ENCODE measurements at regions not wholly inside any gene's neighbourhood (a gene's known extent, or its start where the extent isn't known, plus 50 kb on each side); places are given as distances from the start of the nearest gene placed in this dataset.
A peak's percentile ranks its signal among the peaks of the same experiment; 100 is the strongest.

DNA sequence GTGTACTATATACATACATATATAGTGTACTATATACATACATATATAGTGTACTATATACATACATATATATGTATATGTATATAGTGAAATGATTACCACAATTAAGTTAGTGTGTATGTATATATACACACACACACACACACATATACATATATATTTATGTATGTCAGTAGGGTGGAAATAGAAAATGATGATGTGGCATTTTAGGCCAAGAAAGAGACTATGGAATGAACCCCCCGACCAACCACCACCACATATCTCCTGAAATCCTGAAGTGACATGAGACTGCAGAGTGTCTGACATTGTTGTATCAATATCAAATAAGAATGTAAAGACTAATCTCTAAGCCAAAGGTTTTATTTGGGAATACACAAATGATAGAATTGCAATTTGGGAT, 107.6 kb downstream of the RFC3 start:
- no peaks in the 10 kb centered on the region for H3K4me1 Mint-ChIP-seq (ENCODE audit: low read depth)
- H3K27ac Mint-ChIP-seq (ENCODE audit: unreplicated experiment) = no peak overlapping the region
- TF ChIP-seq, protein P1, sequence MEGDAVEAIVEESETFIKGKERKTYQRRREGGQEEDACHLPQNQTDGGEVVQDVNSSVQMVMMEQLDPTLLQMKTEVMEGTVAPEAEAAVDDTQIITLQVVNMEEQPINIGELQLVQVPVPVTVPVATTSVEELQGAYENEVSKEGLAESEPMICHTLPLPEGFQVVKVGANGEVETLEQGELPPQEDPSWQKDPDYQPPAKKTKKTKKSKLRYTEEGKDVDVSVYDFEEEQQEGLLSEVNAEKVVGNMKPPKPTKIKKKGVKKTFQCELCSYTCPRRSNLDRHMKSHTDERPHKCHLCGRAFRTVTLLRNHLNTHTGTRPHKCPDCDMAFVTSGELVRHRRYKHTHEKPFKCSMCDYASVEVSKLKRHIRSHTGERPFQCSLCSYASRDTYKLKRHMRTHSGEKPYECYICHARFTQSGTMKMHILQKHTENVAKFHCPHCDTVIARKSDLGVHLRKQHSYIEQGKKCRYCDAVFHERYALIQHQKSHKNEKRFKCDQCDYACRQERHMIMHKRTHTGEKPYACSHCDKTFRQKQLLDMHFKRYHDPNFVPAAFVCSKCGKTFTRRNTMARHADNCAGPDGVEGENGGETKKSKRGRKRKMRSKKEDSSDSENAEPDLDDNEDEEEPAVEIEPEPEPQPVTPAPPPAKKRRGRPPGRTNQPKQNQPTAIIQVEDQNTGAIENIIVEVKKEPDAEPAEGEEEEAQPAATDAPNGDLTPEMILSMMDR (IDR thresholded peaks at IDR 0.05) = no peak
- DNase-seq (ENCODE audit: low spot score) = no peak
- no peak overlapping the region for H3K4me3 Mint-ChIP-seq (ENCODE audit: unreplicated experiment)
- H3K9me3 Mint-ChIP-seq (ENCODE audit: low read depth) = no peaks in the 10 kb centered on the region
- H3K36me3 Mint-ChIP-seq (ENCODE audit: low read depth) = no peaks in the 10 kb centered on the region
- H3K27me3 Mint-ChIP-seq (ENCODE audit: low read depth) = no peaks in the 10 kb centered on the region

DNA sequence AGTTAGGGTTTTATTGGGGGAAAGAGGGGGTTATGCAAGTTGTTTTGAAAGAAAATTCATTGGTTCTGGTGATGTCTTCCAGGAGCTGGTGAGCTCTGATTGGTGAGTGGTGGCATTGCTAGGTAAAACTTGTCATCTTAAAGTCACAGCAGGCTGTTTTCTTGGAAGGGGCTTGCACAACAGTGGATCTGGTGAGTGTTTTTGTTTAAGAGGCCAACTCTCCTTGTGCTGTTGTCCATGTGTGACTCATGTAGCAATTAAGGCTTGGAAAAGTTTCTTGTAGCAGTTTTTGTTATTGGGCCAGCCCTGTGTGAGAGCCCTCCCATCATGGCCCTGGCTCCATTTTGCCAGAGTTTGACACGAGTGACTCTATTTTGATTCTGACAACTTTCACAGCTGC, 109.4 kb downstream of the RFC3 start:
- Mint-ChIP-seq H3K36me3 (ENCODE audit: low read depth) (no peaks in the 10 kb centered on the region), H3K9me3 (ENCODE audit: low read depth) (no peaks in the 10 kb centered on the region), H3K27ac (ENCODE audit: unreplicated experiment) (no peak overlapping the region)

GRCh38 chr13:33931397-33932311, 113.7 kb downstream of the RFC3 start:
- DNase-seq (ENCODE audit: low spot score) = no peak
- Mint-ChIP-seq H3K4me3 (ENCODE audit: unreplicated experiment) (no peak overlapping the region), H3K4me1 (ENCODE audit: low read depth) (peaks cover 8% of the 10 kb centered on the region), H3K27me3 (ENCODE audit: low read depth) (no peaks in the 10 kb centered on the region), H3K36me3 (ENCODE audit: low read depth) (no peaks in the 10 kb centered on the region), H3K9me3 (ENCODE audit: low read depth) (no peaks in the 10 kb centered on the region), H3K27ac (ENCODE audit: unreplicated experiment) (no peak overlapping the region)
- TF ChIP-seq, protein P1 (IDR thresholded peaks at IDR 0.05) = peak; percentile 88

More for the DNA sequence above, 109.4 kb downstream of the RFC3 start:
- H3K27me3 Mint-ChIP-seq (ENCODE audit: low read depth) = no peaks in the 10 kb centered on the region
- no peak for DNase-seq (ENCODE audit: low spot score)
- H3K4me3 Mint-ChIP-seq (ENCODE audit: unreplicated experiment) = no peak overlapping the region
- no peaks in the 10 kb centered on the region for H3K4me1 Mint-ChIP-seq (ENCODE audit: low read depth)
- TF ChIP-seq, protein P1 (IDR thresholded peaks at IDR 0.05) = no peak

- no peaks in the 10 kb centered on the region for H3K36me3 Mint-ChIP-seq (ENCODE audit: low read depth)
- peaks cover 8% of the 10 kb centered on the region for H3K4me1 Mint-ChIP-seq (ENCODE audit: low read depth)
- no peak overlapping the region for H3K27ac Mint-ChIP-seq (ENCODE audit: unreplicated experiment)
- no peaks in the 10 kb centered on the region for H3K9me3 Mint-ChIP-seq (ENCODE audit: low read depth)
- no peaks in the 10 kb centered on the region for H3K27me3 Mint-ChIP-seq (ENCODE audit: low read depth)
- TF ChIP-seq, protein P1 (IDR thresholded peaks at IDR 0.05) = no peak
- no peak overlapping the region for H3K4me3 Mint-ChIP-seq (ENCODE audit: unreplicated experiment)
- no peak for DNase-seq (ENCODE audit: low spot score)
Measured at GRCh38 chr13:33932769-33933406, 114.9 kb downstream of the RFC3 start.

GRCh38 chr13:33933810-33934209, 115.9 kb downstream of the RFC3 start:
- Mint-ChIP-seq H3K4me3 (ENCODE audit: unreplicated experiment) (no peak overlapping the region), H3K27ac (ENCODE audit: unreplicated experiment) (no peak overlapping the region), H3K36me3 (ENCODE audit: low read depth) (no peaks in the 10 kb centered on the region), H3K9me3 (ENCODE audit: low read depth) (no peaks in the 10 kb centered on the region), H3K27me3 (ENCODE audit: low read depth) (no peaks in the 10 kb centered on the region), H3K4me1 (ENCODE audit: low read depth) (peaks cover 8% of the 10 kb centered on the region)
- TF ChIP-seq, protein P1 (IDR thresholded peaks at IDR 0.05) = no peak
- no peak for DNase-seq (ENCODE audit: low spot score)
